Natural killer cell treated with Interleukin-12 subunit alpha and Interleukin-12 subunit beta and Interleukin-15 and Interleukin-18, amount 100 ng/mL, for 72 hours (primary cell): ENCODE measurements at regions not wholly inside any gene's neighbourhood (a gene's known extent, or its start where the extent isn't known, plus 50 kb on each side); places are given as distances from the start of the nearest gene placed in this dataset.

ENCODE experiments used
- ATAC-seq, 2 donors: fragments of 150-1000 bp; cut with Tn5 transposase in 1 of 2; sonication (Bioruptor Pico), chemical (Tn5 transposase) in 1 of 2; 2 replicates each; pipeline ENCODE4 v1.10.0; 2021
- DNase-seq: peaks from one replicate; pipeline ENCODE4 v3.0.0; 2022; ENCODE audit warnings: low spot score
- H3K27ac Mint-ChIP-seq, 2 donors: 1 replicate in 1 of 2; 2 replicates in 1 of 2; pipeline ENCODE4 v1.8.0; 2022; ENCODE audit warnings: mixed read lengths in 2 of 2, mild to moderate bottlenecking in 1 of 2, moderate library complexity in 1 of 2
- H3K27me3 Mint-ChIP-seq, 2 donors: 1 replicate in 1 of 2; 2 replicates in 1 of 2; pipeline ENCODE4 v1.8.0; 2022; ENCODE audit warnings: mixed read lengths in 2 of 2
- H3K36me3 Mint-ChIP-seq: one replicate; pipeline ENCODE4 v1.8.0; 2022; ENCODE audit warnings: mixed read lengths
- H3K4me1 Mint-ChIP-seq, 2 donors: 1 replicate in 1 of 2; 2 replicates in 1 of 2; pipeline ENCODE4 v1.8.0; 2022; ENCODE audit warnings: low read depth in 2 of 2, mixed read lengths in 2 of 2, mild to moderate bottlenecking in 1 of 2
- H3K4me3 Mint-ChIP-seq: one replicate; pipeline ENCODE4 v1.8.0; 2022; ENCODE audit warnings: mixed read lengths
- H3K9me3 Mint-ChIP-seq: 2 replicates; pipeline ENCODE4 v1.8.0; 2022; ENCODE audit warnings: mixed read lengths

- H3K27ac Mint-ChIP-seq, result no peak overlapping the region
- peaks cover 0 to 3% of the 10 kb centered on the region in 2 donors for H3K27me3 Mint-ChIP-seq
- no peak for ATAC-seq
- no peaks in the 10 kb centered on the region for H3K9me3 Mint-ChIP-seq
- H3K4me3 Mint-ChIP-seq, result no peak overlapping the region
- H3K4me1 Mint-ChIP-seq, result no peaks in the 10 kb centered on the region
- H3K36me3 Mint-ChIP-seq, result no peaks in the 10 kb centered on the region
- no peak for DNase-seq
These were observed 139.8 kb upstream of the KIT start for GRCh38 chr4:54517781-54518444.

- no peak overlapping the region for H3K4me3 Mint-ChIP-seq
- no peaks in the 10 kb centered on the region for H3K36me3 Mint-ChIP-seq
- no peak overlapping the region for H3K27ac Mint-ChIP-seq
- peaks cover 0 to 3% of the 10 kb centered on the region in 2 donors for H3K27me3 Mint-ChIP-seq
- H3K4me1 Mint-ChIP-seq, result no peaks in the 10 kb centered on the region
- no peaks in the 10 kb centered on the region for H3K9me3 Mint-ChIP-seq
- ATAC-seq, result no peak
- DNase-seq, result no peak
These were observed 132.2 kb upstream of the KIT start for GRCh38 chr4:54525602-54526001.

- no peak overlapping the region for H3K27ac Mint-ChIP-seq
- H3K27me3 Mint-ChIP-seq, result peaks cover 0 to 6% of the 10 kb centered on the region in 2 donors
- H3K9me3 Mint-ChIP-seq, result no peaks in the 10 kb centered on the region
- no peaks in the 10 kb centered on the region for H3K36me3 Mint-ChIP-seq
- no peaks in the 10 kb centered on the region for H3K4me1 Mint-ChIP-seq
- no peak overlapping the region for H3K4me3 Mint-ChIP-seq
- ATAC-seq (no peak), DNase-seq (no peak)
These were observed 131.2 kb upstream of the KIT start for GRCh38 chr4:54526560-54526959.

- H3K4me3 Mint-ChIP-seq, result no peak overlapping the region
- DNase-seq, result no peak
These were observed 130.2 kb upstream of the KIT start for GRCh38 chr4:54527532-54527931.

GRCh38 chr4:54539500-54540029 is 118.2 kb upstream of the KIT start:
- Mint-ChIP-seq H3K4me3 (no peak overlapping the region), H3K36me3 (no peaks in the 10 kb centered on the region), H3K4me1 (peaks cover 0 to 3% of the 10 kb centered on the region in 2 donors), H3K27ac (no peak overlapping the region), H3K9me3 (no peaks in the 10 kb centered on the region), H3K27me3 (peaks cover 9 to 15% of the 10 kb centered on the region in 2 donors)
- DNase-seq (no peak), ATAC-seq (peak; percentile 47 to 78)

More at GRCh38 chr4:54527532-54527931, 130.2 kb upstream of the KIT start:
- peaks cover 0 to 6% of the 10 kb centered on the region in 2 donors for H3K27me3 Mint-ChIP-seq
- H3K27ac Mint-ChIP-seq, result no peak overlapping the region
- no peak for ATAC-seq
- H3K9me3 Mint-ChIP-seq, result no peaks in the 10 kb centered on the region
- H3K36me3 Mint-ChIP-seq, result no peaks in the 10 kb centered on the region
- H3K4me1 Mint-ChIP-seq, result no peaks in the 10 kb centered on the region

GRCh38 chr4:54540931-54541330 is 116.8 kb upstream of the KIT start:
- no peaks in the 10 kb centered on the region for H3K9me3 Mint-ChIP-seq
- no peak overlapping the region for H3K4me3 Mint-ChIP-seq
- H3K27ac Mint-ChIP-seq, result no peak overlapping the region
- H3K4me1 Mint-ChIP-seq, result peaks cover 0 to 3% of the 10 kb centered on the region in 2 donors
- no peak for ATAC-seq
- H3K36me3 Mint-ChIP-seq, result no peaks in the 10 kb centered on the region
- peaks cover 9 to 12% of the 10 kb centered on the region in 2 donors for H3K27me3 Mint-ChIP-seq
- no peak for DNase-seq

- H3K9me3 Mint-ChIP-seq, result no peaks in the 10 kb centered on the region
- no peak overlapping the region for H3K4me3 Mint-ChIP-seq
- no peak for DNase-seq
- no peak overlapping the region for H3K27ac Mint-ChIP-seq
- no peak for ATAC-seq
- no peaks in the 10 kb centered on the region for H3K36me3 Mint-ChIP-seq
- H3K27me3 Mint-ChIP-seq, result peaks cover 9 to 12% of the 10 kb centered on the region in 2 donors
- H3K4me1 Mint-ChIP-seq, result peaks cover 0 to 3% of the 10 kb centered on the region in 2 donors
These were observed 116.2 kb upstream of the KIT start for GRCh38 chr4:54541426-54542118.

- DNase-seq (no peak), ATAC-seq (no peak)
- Mint-ChIP-seq H3K4me3 (no peak overlapping the region), H3K27me3 (peaks cover 9 to 12% of the 10 kb centered on the region in 2 donors), H3K36me3 (no peaks in the 10 kb centered on the region), H3K9me3 (no peaks in the 10 kb centered on the region), H3K4me1 (peaks cover 0 to 3% of the 10 kb centered on the region in 2 donors), H3K27ac (no peak overlapping the region)
These were observed 115.7 kb upstream of the KIT start for GRCh38 chr4:54542119-54542438.

GRCh38 chr4:54542540-54543041 is 115.2 kb upstream of the KIT start:
- peaks cover 9 to 12% of the 10 kb centered on the region in 2 donors for H3K27me3 Mint-ChIP-seq

GRCh38 chr4:54543088-54543795 is 114.5 kb upstream of the KIT start:
- ATAC-seq, result no peak
- no peaks in the 10 kb centered on the region for H3K9me3 Mint-ChIP-seq

More at GRCh38 chr4:54542540-54543041, 115.2 kb upstream of the KIT start:
- H3K27ac Mint-ChIP-seq, result no peak overlapping the region
- H3K4me1 Mint-ChIP-seq, result peaks cover 0 to 3% of the 10 kb centered on the region in 2 donors
- ATAC-seq (no peak), DNase-seq (no peak)
- H3K9me3 Mint-ChIP-seq, result no peaks in the 10 kb centered on the region
- no peaks in the 10 kb centered on the region for H3K36me3 Mint-ChIP-seq
- no peak overlapping the region for H3K4me3 Mint-ChIP-seq

GRCh38 chr4:54545663-54546424 is 111.9 kb upstream of the KIT start:
- DNase-seq (no peak), ATAC-seq (no peak)
- H3K36me3 Mint-ChIP-seq, result no peaks in the 10 kb centered on the region
- no peak overlapping the region for H3K27ac Mint-ChIP-seq
- peaks cover 8 to 14% of the 10 kb centered on the region in 2 donors for H3K27me3 Mint-ChIP-seq
- H3K9me3 Mint-ChIP-seq, result no peaks in the 10 kb centered on the region
- H3K4me3 Mint-ChIP-seq, result no peak overlapping the region
- H3K4me1 Mint-ChIP-seq, result no peaks in the 10 kb centered on the region

More at GRCh38 chr4:54543088-54543795, 114.5 kb upstream of the KIT start:
- Mint-ChIP-seq H3K36me3 (no peaks in the 10 kb centered on the region), H3K4me3 (no peak overlapping the region), H3K4me1 (peaks cover 0 to 3% of the 10 kb centered on the region in 2 donors), H3K27me3 (peaks cover 9 to 12% of the 10 kb centered on the region in 2 donors), H3K27ac (no peak overlapping the region)
- no peak for DNase-seq

GRCh38 chr4:54547299-54548097 is 110.3 kb upstream of the KIT start:
- no peak for ATAC-seq
- H3K36me3 Mint-ChIP-seq, result no peaks in the 10 kb centered on the region

More at GRCh38 chr4:54547299-54548097, 110.3 kb upstream of the KIT start:
- H3K27me3 Mint-ChIP-seq, result peaks cover 0 to 6% of the 10 kb centered on the region in 2 donors
- H3K9me3 Mint-ChIP-seq, result no peaks in the 10 kb centered on the region
- no peak for DNase-seq
- H3K4me3 Mint-ChIP-seq, result no peak overlapping the region
- no peaks in the 10 kb centered on the region for H3K4me1 Mint-ChIP-seq
- no peak overlapping the region for H3K27ac Mint-ChIP-seq
